CD14-positive monocyte (primary cell): ENCODE measurements at regions not wholly inside any gene's neighbourhood (a gene's known extent, or its start where the extent isn't known, plus 50 kb on each side); places are given as distances from the start of the nearest gene placed in this dataset.

Experiments
- DNase-seq, 3 donors: peaks; one replicate each; pipeline ENCODE4 v3.0.0-alpha.2; 2011 to 2022
- H2AFZ ChIP-seq: 2 replicates; pipeline ENCODE4 v1.6.0; 2012; ENCODE audit warnings: mild to moderate bottlenecking, low read depth, low read length, inconsistent platforms; ENCODE audit not compliant: insufficient read depth, poor library complexity, severe bottlenecking
- H3K27ac ChIP-seq, 2 donors: 1 replicate in 1 of 2; 2 replicates in 1 of 2; pipeline ENCODE4 v1.5.1; 2012 to 2013; ENCODE audit warnings: low read length in 2 of 2, control low read depth in 1 of 2, inconsistent platforms in 1 of 2, low read depth in 1 of 2, mild to moderate bottlenecking in 1 of 2
- H3K27me3 ChIP-seq, 2 donors: one replicate each; pipeline versions ENCODE4 v1.6.0 to v1.6.1; 2011 to 2013; ENCODE audit warnings: low read length in 2 of 2; ENCODE audit not compliant: control insufficient read depth in 2 of 2, insufficient read depth in 2 of 2
- H3K36me3 ChIP-seq, 2 donors: replicated peaks in 1 of 2; 1 replicate in 1 of 2; 2 replicates in 1 of 2; pipeline versions ENCODE4 v1.5.1 to v1.6.1; 2012 to 2013; ENCODE audit warnings: low read length in 2 of 2, control low read depth in 1 of 2, inconsistent platforms in 1 of 2, mild to moderate bottlenecking in 1 of 2; ENCODE audit not compliant: insufficient read depth in 2 of 2, control insufficient read depth in 1 of 2
- H3K4me1 ChIP-seq, 2 donors: 1 replicate in 1 of 2; 2 replicates in 1 of 2; pipeline versions ENCODE4 v1.5.1 to v1.6.1; 2012 to 2013; ENCODE audit warnings: low read length in 2 of 2, control low read depth in 1 of 2, inconsistent platforms in 1 of 2, mild to moderate bottlenecking in 1 of 2, moderate library complexity in 1 of 2; ENCODE audit not compliant: insufficient read depth in 2 of 2, control insufficient read depth in 1 of 2
- H3K4me2 ChIP-seq: replicated peaks from 2 replicates; pipeline ENCODE3; 2012; ENCODE audit warnings: low read length, moderate library complexity, mild to moderate bottlenecking; ENCODE audit not compliant: poor library complexity, severe bottlenecking; ENCODE audit errors: extremely low read depth
- H3K4me3 ChIP-seq, 3 experiments: fragments of 200-600 bp in 1 of 3; sonication (generic) in 1 of 3; replicated peaks in 1 of 3; 1 replicate in 2 of 3; 2 replicates in 1 of 3; pipeline ENCODE4 v1.5.1; 2011 to 2013; ENCODE audit warnings: low read length in 3 of 3, mild to moderate bottlenecking in 3 of 3, control low read depth in 2 of 3, low read depth in 2 of 3, inconsistent platforms in 1 of 3, moderate library complexity in 1 of 3
- H3K79me2 ChIP-seq: 2 replicates; pipeline ENCODE4 v1.6.0; 2012; ENCODE audit warnings: mild to moderate bottlenecking, control low read depth, inconsistent platforms, low read length, moderate library complexity; ENCODE audit not compliant: insufficient read depth
- H3K9ac ChIP-seq: 2 replicates; pipeline ENCODE4 v1.6.0; 2017; ENCODE audit warnings: low read length, mild to moderate bottlenecking; ENCODE audit not compliant: insufficient read depth, poor library complexity, severe bottlenecking
- H3K9me3 ChIP-seq, 2 donors: replicated peaks in 1 of 2; 1 replicate in 1 of 2; 2 replicates in 1 of 2; pipeline versions ENCODE4 v1.5.1 to v1.6.1; 2012 to 2013; ENCODE audit warnings: low read length in 2 of 2, control low read depth in 1 of 2; ENCODE audit not compliant: control insufficient read depth in 1 of 2, insufficient read depth in 1 of 2
- H4K20me1 ChIP-seq: 2 replicates; pipeline ENCODE4 v1.6.0; 2012; ENCODE audit warnings: mild to moderate bottlenecking, low read length, control low read depth, moderate library complexity; ENCODE audit not compliant: insufficient read depth
- H3K27ac Mint-ChIP-seq, 7 donors: one replicate each; pipeline ENCODE4 v1.8.0; 2020; ENCODE audit warnings: mild to moderate bottlenecking in 7 of 7, mixed read lengths in 7 of 7, moderate library complexity in 6 of 7, inconsistent platforms in 2 of 7
- H3K27me3 Mint-ChIP-seq, 3 donors: one replicate each; pipeline ENCODE4 v1.8.0; 2021 to 2022; ENCODE audit warnings: low read depth in 3 of 3, mild to moderate bottlenecking in 3 of 3, mixed read lengths in 3 of 3, moderate library complexity in 3 of 3, inconsistent platforms in 1 of 3
- H3K36me3 Mint-ChIP-seq, 2 donors: one replicate each; pipeline ENCODE4 v1.8.0; 2020; ENCODE audit warnings: mixed read lengths in 2 of 2, inconsistent platforms in 1 of 2, mild to moderate bottlenecking in 1 of 2
- H3K4me1 Mint-ChIP-seq: one replicate; pipeline ENCODE4 v1.8.0; 2020; ENCODE audit warnings: mild to moderate bottlenecking, mixed read lengths
- H3K4me3 Mint-ChIP-seq, 2 donors: one replicate each; pipeline ENCODE4 v1.8.0; 2020; ENCODE audit warnings: mild to moderate bottlenecking in 2 of 2, mixed read lengths in 2 of 2, moderate library complexity in 1 of 2
- H3K9me3 Mint-ChIP-seq, 7 donors: one replicate each; pipeline ENCODE4 v1.8.0; 2020 to 2022; ENCODE audit warnings: mixed read lengths in 7 of 7, mild to moderate bottlenecking in 6 of 7, moderate library complexity in 6 of 7, inconsistent platforms in 2 of 7
- CTCF ChIP-seq: fragments of 200-600 bp; IDR thresholded peaks from one replicate; pipeline ENCODE4 v1.8.0; 2022; ENCODE audit warnings: antibody characterized with exemption, mild to moderate bottlenecking
- WGBS: methylation state at CpG from one replicate; pipeline ENCODE4 v1.1.5; 2013; ENCODE audit warnings: missing lambda C conversion rate; ENCODE audit not compliant: insufficient coverage; 5-methylcytosine and 5-hydroxymethylcytosine counted together
- intact Hi-C, 2 donors: fragments of 100-400 bp; cut with micrococcal nuclease; formaldehyde crosslinking; loops; one replicate each; pipeline versions ENCODE4 v1.15.0 to v1.15.1; 2023

- H3K9me3 ChIP-seq: peaks cover 5 to 7% of the 10 kb centered on the region in 2 donors
- H4K20me1 ChIP-seq: no peaks in the 10 kb centered on the region
- no peaks in the 10 kb centered on the region for H3K4me1 ChIP-seq
- no peaks in the 10 kb centered on the region for H3K36me3 Mint-ChIP-seq
- no peaks in the 10 kb centered on the region for H3K4me1 Mint-ChIP-seq
- H3K4me3 Mint-ChIP-seq: no peak overlapping the region
- no peak overlapping the region for H3K9ac ChIP-seq
- no CpG with 5 or more reads among the region's 2 CpGs for WGBS
- H3K27ac Mint-ChIP-seq: no peak overlapping the region
- TF ChIP-seq CTCF: no peak
- DNase-seq: no peak
- intact Hi-C loops: no loop called here
- H3K9me3 Mint-ChIP-seq: peaks cover 0 to 6% (median 2%) of the 10 kb centered on the region in 7 donors
- no peak overlapping the region for H2AFZ ChIP-seq
- H3K79me2 ChIP-seq: no peaks in the 10 kb centered on the region
- peaks cover 0 to 2% (median 0%) of the 10 kb centered on the region in 3 donors for H3K27me3 Mint-ChIP-seq
- no peak overlapping the region for H3K4me3 ChIP-seq
- no peaks in the 10 kb centered on the region for H3K27me3 ChIP-seq
- no peaks in the 10 kb centered on the region for H3K36me3 ChIP-seq
- no peak overlapping the region for H3K27ac ChIP-seq
- no peak overlapping the region for H3K4me2 ChIP-seq
These were observed 251.1 kb downstream of the EFNB2 start for GRCh38 chr13:106284358-106284757.

- Histone ChIP-seq H2AFZ (no peak overlapping the region), H3K4me2 (no peak overlapping the region), H4K20me1 (no peaks in the 10 kb centered on the region), H3K9me3 (peaks cover 0 to 3% of the 10 kb centered on the region in 2 donors), H3K4me3 (no peak overlapping the region), H3K9ac (no peak overlapping the region), H3K27me3 (no peaks in the 10 kb centered on the region), H3K4me1 (no peaks in the 10 kb centered on the region), H3K27ac (no peak overlapping the region), H3K79me2 (no peaks in the 10 kb centered on the region), H3K36me3 (no peaks in the 10 kb centered on the region)
- 100% methylated on average over 3 of the region's 9 CpGs for WGBS
- peaks cover 0 to 11% (median under 1%) of the 10 kb centered on the region in 7 donors for H3K9me3 Mint-ChIP-seq
- H3K27ac Mint-ChIP-seq: no peak overlapping the region
- no peak for DNase-seq
- intact Hi-C loops: no loop called here
- no peaks in the 10 kb centered on the region for H3K27me3 Mint-ChIP-seq
- H3K4me3 Mint-ChIP-seq: no peak overlapping the region
- TF ChIP-seq CTCF: no peak
- no peaks in the 10 kb centered on the region for H3K36me3 Mint-ChIP-seq
- H3K4me1 Mint-ChIP-seq: no peaks in the 10 kb centered on the region
These were observed 254.0 kb downstream of the EFNB2 start for GRCh38 chr13:106281426-106281825.
